ENCODE measurements at regions not wholly inside any gene's neighbourhood (a gene's known extent, or its start where the extent isn't known, plus 50 kb on each side); places are given as distances from the start of the nearest gene placed in this dataset.

DNA sequence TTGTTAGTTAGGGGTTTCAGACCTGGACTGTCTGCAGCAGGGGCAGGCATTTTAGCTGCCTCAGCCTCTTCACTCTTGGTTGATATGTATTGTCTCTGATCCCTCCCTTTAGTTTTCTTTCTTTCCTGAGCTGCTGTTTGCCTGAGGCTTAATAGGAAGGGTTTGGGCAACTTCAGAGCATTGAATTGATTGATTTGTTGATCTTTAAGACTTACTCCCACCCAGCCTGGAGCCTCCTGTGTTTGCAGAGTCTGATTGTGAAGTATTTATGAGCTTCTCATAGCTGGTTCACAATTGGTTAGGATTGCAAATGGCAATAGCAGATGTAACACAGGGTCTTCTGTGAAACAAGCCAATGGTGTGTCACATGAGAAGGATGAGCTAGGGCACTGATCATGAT, 671.8 kb upstream of the SEMA6A start:
- in situ Hi-C loops (cut with MboI; ENCODE audit: low pct_unique_long_range_greater_than_20kb in 2 of 9, low sequenced_read_pairs in 9 of 9, unreplicated experiment in 9 of 9), result no loop called here
- no peak overlapping the region for H3K27ac ChIP-seq

GRCh38 chr5:117245130-117245529, 670.5 kb upstream of the SEMA6A start:
- Histone ChIP-seq H3K27ac (no peak overlapping the region), H3K4me3 (no peak overlapping the region), H3K4me1 (replicated peaks in 1 of 2) (peaks cover 12 to 14% of the 10 kb centered on the region in 2 donors)
- WGBS, 10 experiments, result 0 to 100% (median 88%) methylated on average over 1 of the region's 1 CpG
- no peak for ATAC-seq (replicated peaks in 6 of 8)
- in situ Hi-C loops (cut with MboI; ENCODE audit: low pct_unique_long_range_greater_than_20kb in 2 of 9, low sequenced_read_pairs in 9 of 9, unreplicated experiment in 9 of 9), result no loop called here

More for the DNA sequence above, 671.8 kb upstream of the SEMA6A start:
- peak in 5 of 8 experiments; percentile 27 to 78 (median 53) for ATAC-seq (replicated peaks in 6 of 8)
- no peak overlapping the region for H3K4me3 ChIP-seq
- H3K4me1 ChIP-seq (replicated peaks in 1 of 2), result peaks cover 12 to 14% of the 10 kb centered on the region in 2 donors

DNA sequence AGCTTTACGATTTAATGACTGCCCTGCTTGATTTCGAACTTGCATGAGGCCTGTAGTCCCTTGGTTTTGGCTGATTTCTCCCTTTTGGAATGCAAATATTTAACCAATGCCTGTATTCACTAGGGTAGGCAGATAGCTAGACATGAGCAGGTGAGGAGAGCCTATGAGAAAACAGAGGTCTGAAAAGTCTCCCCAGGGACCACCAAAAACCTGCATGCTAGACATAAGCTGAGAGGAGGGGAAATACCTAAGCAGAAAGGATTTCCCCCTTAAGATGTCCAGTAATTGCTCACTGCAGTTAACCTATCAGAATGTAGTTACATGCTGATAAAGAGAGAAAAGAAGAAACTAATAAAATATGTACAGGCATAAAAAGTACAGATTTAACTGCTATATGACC, 667.4 kb upstream of the SEMA6A start:
- 0 to 100% (median 67%) methylated on average over 1 to 2 of the region's 2 CpGs; no CpG with 5 or more reads in 3 of the 10 experiments for WGBS, 10 experiments
- ATAC-seq (replicated peaks in 6 of 8), result no peak
- Histone ChIP-seq H3K4me3 (no peak overlapping the region), H3K4me1 (replicated peaks in 1 of 2) (peaks cover 6 to 8% of the 10 kb centered on the region in 2 donors), H3K27ac (no peak overlapping the region)
- in situ Hi-C loops (cut with MboI; ENCODE audit: low pct_unique_long_range_greater_than_20kb in 2 of 9, low sequenced_read_pairs in 9 of 9, unreplicated experiment in 9 of 9), result no loop called here

GRCh38 chr5:117236941-117237340, 662.3 kb upstream of the SEMA6A start:
- no peak overlapping the region for H3K4me3 ChIP-seq
- no peak for ATAC-seq (replicated peaks in 6 of 8)
- WGBS, 10 experiments, result 20 to 100% (median 80%) methylated on average over 1 to 3 of the region's 3 CpGs; no CpG with 5 or more reads in 1 of the 10 experiments
- no peak overlapping the region for H3K27ac ChIP-seq
- in situ Hi-C loops (cut with MboI; ENCODE audit: low pct_unique_long_range_greater_than_20kb in 2 of 9, low sequenced_read_pairs in 9 of 9, unreplicated experiment in 9 of 9), result no loop called here
- peaks cover 0 to 6% of the 10 kb centered on the region in 2 donors for H3K4me1 ChIP-seq (replicated peaks in 1 of 2)

DNA sequence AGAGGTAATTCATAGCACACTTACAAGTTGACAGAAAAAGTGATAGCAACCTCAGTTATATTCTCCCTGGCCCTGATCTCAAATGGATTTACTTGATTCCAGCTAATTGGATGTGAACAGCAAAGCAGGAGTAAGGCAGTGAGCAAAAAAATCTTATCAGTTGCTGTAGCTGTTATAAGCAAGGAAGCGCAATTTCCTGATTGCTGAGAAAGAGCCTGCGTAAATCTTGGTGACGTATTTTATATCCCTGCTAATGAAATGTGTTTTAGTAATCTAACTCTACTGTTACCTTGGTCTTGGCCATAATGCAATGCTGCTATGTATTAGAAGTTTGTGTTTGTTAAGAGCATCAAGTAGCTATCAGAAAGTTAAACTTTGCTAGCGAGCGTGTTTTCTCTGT, 661.2 kb upstream of the SEMA6A start:
- Histone ChIP-seq H3K4me3 (no peak overlapping the region), H3K4me1 (replicated peaks in 1 of 2) (peaks cover 0 to 6% of the 10 kb centered on the region in 2 donors), H3K27ac (no peak overlapping the region)
- 16 to 100% (median 76%) methylated on average over 1 to 5 of the region's 5 CpGs for WGBS, 10 experiments
- peak in 4 of 8 experiments; percentile 11 to 64 (median 50) for ATAC-seq (replicated peaks in 6 of 8)
- in situ Hi-C loops (cut with MboI; ENCODE audit: low pct_unique_long_range_greater_than_20kb in 2 of 9, low sequenced_read_pairs in 9 of 9, unreplicated experiment in 9 of 9), result no loop called here

DNA sequence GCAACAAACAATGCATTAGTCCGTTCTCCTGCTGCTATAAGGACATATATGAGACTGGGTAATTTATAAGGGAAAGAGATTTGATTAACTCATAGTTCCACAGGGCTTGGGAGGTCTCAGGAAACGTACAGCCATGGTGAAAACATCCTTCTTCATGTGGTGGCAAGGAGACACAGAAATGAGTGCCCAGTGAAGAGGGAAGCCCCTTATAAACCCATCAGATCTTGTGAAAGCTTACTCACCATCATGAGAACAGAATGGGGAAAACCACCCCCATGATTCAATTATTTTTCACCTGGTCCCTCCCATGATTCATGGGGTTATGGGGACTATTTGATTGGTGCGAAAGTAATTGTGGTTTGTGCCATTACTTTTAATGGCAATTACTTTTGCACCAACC, 655.8 kb upstream of the SEMA6A start:
- ATAC-seq (replicated peaks in 6 of 8), result no peak
- 0 to 100% (median 82%) methylated on average over 1 to 3 of the region's 3 CpGs for WGBS, 10 experiments

GRCh38 chr5:117220730-117221129, 646.1 kb upstream of the SEMA6A start:
- no peak for ATAC-seq (replicated peaks in 6 of 8)
- H3K4me1 ChIP-seq (replicated peaks in 1 of 2), result no peaks in the 10 kb centered on the region
- WGBS, 10 experiments, result 0 to 100% (median 13%) methylated on average over 1 of the region's 1 CpG; no CpG with 5 or more reads in 2 of the 10 experiments
- in situ Hi-C loops (cut with MboI; ENCODE audit: low pct_unique_long_range_greater_than_20kb in 2 of 9, low sequenced_read_pairs in 9 of 9, unreplicated experiment in 9 of 9), result no loop called here
- no peak overlapping the region for H3K27ac ChIP-seq
- no peak overlapping the region for H3K4me3 ChIP-seq

More for the DNA sequence above, 655.8 kb upstream of the SEMA6A start:
- Histone ChIP-seq H3K27ac (no peak overlapping the region), H3K4me1 (replicated peaks in 1 of 2) (peaks cover 0 to 4% of the 10 kb centered on the region in 2 donors), H3K4me3 (no peak overlapping the region)
- in situ Hi-C loops (cut with MboI; ENCODE audit: low pct_unique_long_range_greater_than_20kb in 2 of 9, low sequenced_read_pairs in 9 of 9, unreplicated experiment in 9 of 9), result no loop called here

- H3K4me1 ChIP-seq (replicated peaks in 1 of 2), result no peaks in the 10 kb centered on the region
- in situ Hi-C loops (cut with MboI; ENCODE audit: low pct_unique_long_range_greater_than_20kb in 2 of 9, low sequenced_read_pairs in 9 of 9, unreplicated experiment in 9 of 9), result no loop called here
These were observed 644.2 kb upstream of the SEMA6A start for GRCh38 chr5:117218789-117219188.

GRCh38 chr5:117212866-117213265, 638.2 kb upstream of the SEMA6A start:
- Histone ChIP-seq H3K4me3 (no peak overlapping the region), H3K27ac (no peak overlapping the region), H3K4me1 (replicated peaks in 1 of 2) (no peaks in the 10 kb centered on the region)
- ATAC-seq (replicated peaks in 6 of 8), result no peak
- 0 to 100% (median 51%) methylated on average over 1 of the region's 1 CpG; no CpG with 5 or more reads in 4 of the 10 experiments for WGBS, 10 experiments
- in situ Hi-C loops (cut with MboI; ENCODE audit: low pct_unique_long_range_greater_than_20kb in 2 of 9, low sequenced_read_pairs in 9 of 9, unreplicated experiment in 9 of 9), result no loop called here

More at GRCh38 chr5:117218789-117219188, 644.2 kb upstream of the SEMA6A start:
- no peak overlapping the region for H3K4me3 ChIP-seq
- H3K27ac ChIP-seq, result no peak overlapping the region
- ATAC-seq (replicated peaks in 6 of 8), result no peak
- WGBS, 10 experiments, result 0 to 100% (median 83%) methylated on average over 1 to 2 of the region's 2 CpGs

DNA sequence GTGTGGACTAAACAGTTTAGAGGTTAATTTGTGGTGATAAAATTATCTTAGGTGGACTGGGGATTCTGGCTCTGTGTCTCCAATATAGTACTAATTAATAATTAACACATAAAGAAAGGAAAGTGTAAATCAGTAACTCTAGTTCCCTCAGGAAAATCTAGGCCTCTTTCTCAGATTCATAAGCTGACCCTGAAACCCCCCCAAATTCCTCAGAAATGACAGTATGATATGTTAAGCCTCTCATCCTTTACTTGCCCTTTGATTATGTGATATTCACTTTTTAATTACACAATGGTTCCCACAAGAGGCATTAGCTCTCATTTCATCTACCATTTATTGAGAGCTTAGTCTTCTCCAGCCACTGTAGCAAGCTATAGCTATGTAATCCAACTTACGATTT, 636.2 kb upstream of the SEMA6A start:
- no peak for ATAC-seq (replicated peaks in 6 of 8)
- WGBS, 10 experiments, result 20 to 86% (median 59%) methylated on average over 1 of the region's 1 CpG; no CpG with 5 or more reads in 2 of the 10 experiments

DNA sequence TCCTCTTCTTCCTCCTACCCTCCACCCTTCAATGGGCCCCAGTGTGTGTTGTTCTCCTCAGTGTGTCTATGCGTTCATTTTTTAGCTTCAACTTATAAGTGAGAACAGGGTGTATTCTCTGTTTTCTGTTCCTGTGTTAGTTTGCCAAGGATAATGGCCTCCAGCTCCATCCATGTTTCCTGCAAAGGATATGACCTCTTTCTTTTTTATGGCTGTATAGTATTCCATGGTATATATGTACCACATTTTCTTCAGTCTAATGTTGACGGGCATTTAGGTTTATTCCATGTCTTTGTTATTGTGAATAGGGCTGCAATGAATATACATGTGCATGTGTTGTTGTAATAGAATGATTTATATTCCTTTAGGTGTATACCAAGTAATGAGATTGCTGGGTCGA, 634.9 kb upstream of the SEMA6A start:
- no peak overlapping the region for H3K4me3 ChIP-seq
- in situ Hi-C loops (cut with MboI; ENCODE audit: low pct_unique_long_range_greater_than_20kb in 2 of 9, low sequenced_read_pairs in 9 of 9, unreplicated experiment in 9 of 9), result no loop called here
- 35 to 100% (median 91%) methylated on average over 1 to 3 of the region's 3 CpGs for WGBS, 10 experiments
- H3K27ac ChIP-seq, result no peak overlapping the region
- ATAC-seq (replicated peaks in 6 of 8), result no peak
- H3K4me1 ChIP-seq (replicated peaks in 1 of 2), result no peaks in the 10 kb centered on the region

More for the DNA sequence above, 636.2 kb upstream of the SEMA6A start:
- Histone ChIP-seq H3K4me3 (no peak overlapping the region), H3K4me1 (replicated peaks in 1 of 2) (no peaks in the 10 kb centered on the region), H3K27ac (no peak overlapping the region)
- in situ Hi-C loops (cut with MboI; ENCODE audit: low pct_unique_long_range_greater_than_20kb in 2 of 9, low sequenced_read_pairs in 9 of 9, unreplicated experiment in 9 of 9), result no loop called here

DNA sequence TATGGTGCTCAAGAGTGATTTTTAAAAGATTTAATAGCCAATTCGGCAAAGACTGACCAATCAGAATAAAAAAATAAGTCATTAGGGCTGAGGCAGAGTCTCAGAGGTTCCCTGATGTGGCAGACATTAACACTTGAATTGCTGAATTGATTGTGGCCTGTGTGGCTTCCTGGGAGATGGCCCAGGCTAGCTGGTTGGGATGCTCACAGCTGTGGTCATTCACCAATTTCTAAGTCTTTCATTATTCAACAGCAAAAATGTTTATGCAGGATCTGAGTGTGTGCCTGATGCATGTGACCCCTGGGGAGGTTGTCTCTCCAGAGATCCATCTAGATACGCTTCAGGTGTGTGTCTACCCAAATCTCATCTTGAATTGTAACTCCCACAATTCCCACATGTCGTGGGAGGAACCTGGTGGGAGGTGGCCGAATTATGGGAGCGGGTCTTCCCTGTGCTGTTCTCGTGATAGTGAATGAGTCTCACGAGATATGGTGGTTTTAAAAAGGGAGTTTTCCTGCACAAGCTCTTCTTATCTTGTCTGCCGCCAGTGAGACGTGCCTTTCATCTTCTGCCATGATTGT, 632.6 kb upstream of the SEMA6A start:
- Histone ChIP-seq H3K27ac (no peak overlapping the region), H3K4me3 (no peak overlapping the region), H3K4me1 (replicated peaks in 1 of 2) (no peaks in the 10 kb centered on the region)
- in situ Hi-C loops (cut with MboI; ENCODE audit: low pct_unique_long_range_greater_than_20kb in 2 of 9, low sequenced_read_pairs in 9 of 9, unreplicated experiment in 9 of 9), result no loop called here
- ATAC-seq (replicated peaks in 6 of 8), result no peak
- 0 to 92% (median 17%) methylated on average over 1 to 8 of the region's 9 CpGs; no CpG with 5 or more reads in 1 of the 10 experiments for WGBS, 10 experiments

- peak in 5 of 8 experiments; percentile 26 to 90 (median 56) for ATAC-seq (replicated peaks in 6 of 8)
- WGBS, 10 experiments, result 0 to 81% (median 31%) methylated on average over 1 to 2 of the region's 2 CpGs
These were observed 631.3 kb upstream of the SEMA6A start for GRCh38 chr5:117205894-117206293.

More at GRCh38 chr5:117205894-117206293, 631.3 kb upstream of the SEMA6A start:
- H3K4me1 ChIP-seq (replicated peaks in 1 of 2), result no peaks in the 10 kb centered on the region
- H3K27ac ChIP-seq, result no peak overlapping the region
- in situ Hi-C loops (cut with MboI; ENCODE audit: low pct_unique_long_range_greater_than_20kb in 2 of 9, low sequenced_read_pairs in 9 of 9, unreplicated experiment in 9 of 9), result no loop called here
- no peak overlapping the region for H3K4me3 ChIP-seq

All from motor neuron (in vitro differentiated cells).